Osteocyte (in vitro differentiated cells): ENCODE measurements at regions not wholly inside any gene's neighbourhood (a gene's known extent, or its start where the extent isn't known, plus 50 kb on each side); places are given as distances from the start of the nearest gene placed in this dataset.
A peak's percentile ranks its signal among the peaks of the same experiment; 100 is the strongest.

Experiments used
- DNase-seq: peaks from one replicate; pipeline ENCODE4 v3.0.0; 2021; ENCODE audit warnings: mixed read lengths; ENCODE audit not compliant: unreplicated experiment; ENCODE audit errors: extremely low spot score
- H3K27ac Mint-ChIP-seq: one replicate; pipeline ENCODE4 v1.8.0; 2021; ENCODE audit warnings: mild to moderate bottlenecking, mixed read lengths; ENCODE audit not compliant: unreplicated experiment
- H3K27me3 Mint-ChIP-seq: one replicate; pipeline ENCODE4 v1.8.0; 2021; ENCODE audit warnings: mixed read lengths; ENCODE audit not compliant: unreplicated experiment
- H3K36me3 Mint-ChIP-seq: one replicate; pipeline ENCODE4 v1.8.0; 2021; ENCODE audit warnings: mixed read lengths; ENCODE audit not compliant: unreplicated experiment
- H3K4me1 Mint-ChIP-seq: one replicate; pipeline ENCODE4 v1.8.0; 2021; ENCODE audit warnings: mixed read lengths; ENCODE audit not compliant: unreplicated experiment
- H3K4me3 Mint-ChIP-seq: one replicate; pipeline ENCODE4 v1.8.0; 2021; ENCODE audit warnings: mild to moderate bottlenecking, moderate library complexity, mixed read lengths; ENCODE audit not compliant: unreplicated experiment
- H3K9me3 Mint-ChIP-seq: one replicate; pipeline ENCODE4 v1.8.0; 2021; ENCODE audit warnings: mixed read lengths; ENCODE audit not compliant: unreplicated experiment
- TF ChIP-seq, protein P1 (sequence below): fragments of 200-600 bp; sonication (generic); IDR thresholded peaks from 2 replicates; pipeline ENCODE4 v1.5.0; 2021; ENCODE audit warnings: antibody characterized with exemption, mild to moderate bottlenecking, moderate library complexity

DNA sequence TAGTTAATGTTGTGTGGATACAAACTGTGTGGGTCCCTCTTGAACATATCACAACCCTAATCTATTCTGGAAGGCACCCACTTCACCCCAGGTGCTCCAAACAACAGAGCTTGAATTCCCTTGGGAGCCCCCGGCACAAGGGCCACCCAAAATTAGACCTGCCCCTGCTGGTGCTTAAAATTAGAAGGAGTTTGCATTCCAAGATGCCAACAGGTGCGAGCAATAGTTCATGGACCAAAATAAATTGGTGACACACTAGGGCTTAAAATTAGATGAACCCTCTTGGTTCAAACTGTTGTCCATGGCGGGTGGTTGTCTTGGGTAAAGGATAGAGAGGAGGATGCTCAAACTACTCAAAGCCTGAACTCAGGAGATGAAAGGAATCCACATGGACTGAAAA is 291.5 kb downstream of the MN1 start:
- TF ChIP-seq, protein P1, sequence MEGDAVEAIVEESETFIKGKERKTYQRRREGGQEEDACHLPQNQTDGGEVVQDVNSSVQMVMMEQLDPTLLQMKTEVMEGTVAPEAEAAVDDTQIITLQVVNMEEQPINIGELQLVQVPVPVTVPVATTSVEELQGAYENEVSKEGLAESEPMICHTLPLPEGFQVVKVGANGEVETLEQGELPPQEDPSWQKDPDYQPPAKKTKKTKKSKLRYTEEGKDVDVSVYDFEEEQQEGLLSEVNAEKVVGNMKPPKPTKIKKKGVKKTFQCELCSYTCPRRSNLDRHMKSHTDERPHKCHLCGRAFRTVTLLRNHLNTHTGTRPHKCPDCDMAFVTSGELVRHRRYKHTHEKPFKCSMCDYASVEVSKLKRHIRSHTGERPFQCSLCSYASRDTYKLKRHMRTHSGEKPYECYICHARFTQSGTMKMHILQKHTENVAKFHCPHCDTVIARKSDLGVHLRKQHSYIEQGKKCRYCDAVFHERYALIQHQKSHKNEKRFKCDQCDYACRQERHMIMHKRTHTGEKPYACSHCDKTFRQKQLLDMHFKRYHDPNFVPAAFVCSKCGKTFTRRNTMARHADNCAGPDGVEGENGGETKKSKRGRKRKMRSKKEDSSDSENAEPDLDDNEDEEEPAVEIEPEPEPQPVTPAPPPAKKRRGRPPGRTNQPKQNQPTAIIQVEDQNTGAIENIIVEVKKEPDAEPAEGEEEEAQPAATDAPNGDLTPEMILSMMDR = no peak
- Mint-ChIP-seq H3K27me3 (no peaks in the 10 kb centered on the region), H3K9me3 (no peaks in the 10 kb centered on the region), H3K36me3 (no peaks in the 10 kb centered on the region), H3K4me3 (no peak overlapping the region), H3K27ac (no peak overlapping the region), H3K4me1 (peaks cover 51% of the 10 kb centered on the region)
- DNase-seq = no peak

DNA sequence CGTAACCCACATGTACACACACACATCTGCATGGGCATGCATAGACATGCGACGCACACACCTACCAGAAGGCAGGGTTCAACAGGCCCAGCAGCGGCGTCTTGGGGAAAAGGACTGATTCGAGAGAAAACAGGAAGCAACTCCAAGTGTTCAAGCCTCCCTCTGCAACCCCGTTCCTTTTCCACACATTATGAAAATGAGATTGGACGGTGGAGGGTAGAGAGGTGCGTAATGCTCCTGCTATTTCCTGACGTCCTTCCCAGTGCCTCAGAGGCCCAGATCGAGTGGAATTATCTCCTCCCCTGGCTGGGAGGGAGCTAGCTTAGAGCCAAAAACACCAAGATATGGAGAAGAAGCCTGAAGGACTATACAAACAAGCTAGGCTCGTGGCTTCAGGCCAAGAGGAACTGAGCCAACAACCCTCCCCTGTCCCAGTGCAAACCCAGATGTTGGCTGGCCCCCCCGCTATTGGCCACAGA is 289.2 kb downstream of the MN1 start:
- no peaks in the 10 kb centered on the region for H3K9me3 Mint-ChIP-seq
- TF ChIP-seq, protein P1 = no peak
- DNase-seq = no peak
- H3K4me1 Mint-ChIP-seq = peaks cover 62% of the 10 kb centered on the region
- no peaks in the 10 kb centered on the region for H3K27me3 Mint-ChIP-seq
- H3K4me3 Mint-ChIP-seq = peak overlapping the region; percentile 38
- H3K36me3 Mint-ChIP-seq = no peaks in the 10 kb centered on the region
- H3K27ac Mint-ChIP-seq = peak overlapping the region; percentile 76

DNA sequence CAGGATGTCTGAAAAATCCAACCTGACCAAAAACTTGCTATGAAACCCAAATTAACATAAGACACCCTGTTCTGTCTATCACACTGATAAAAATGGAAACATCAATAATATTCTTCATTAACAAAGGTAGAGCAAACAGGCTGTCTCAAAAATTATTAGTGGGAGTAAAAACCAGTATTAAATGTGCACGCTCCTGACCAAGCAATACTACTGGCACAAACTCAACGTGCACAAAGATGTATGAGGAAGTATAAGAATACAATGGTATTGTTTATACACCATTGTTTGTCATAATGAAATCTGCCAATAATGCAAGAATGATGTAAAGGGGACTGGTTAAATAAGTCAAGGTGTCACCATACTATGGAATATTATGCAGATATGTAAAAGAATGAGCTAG is 288.5 kb downstream of the MN1 start:
- no peaks in the 10 kb centered on the region for H3K36me3 Mint-ChIP-seq
- DNase-seq = no peak
- no peaks in the 10 kb centered on the region for H3K27me3 Mint-ChIP-seq
- H3K27ac Mint-ChIP-seq = peak overlapping the region; percentile 76
- no peaks in the 10 kb centered on the region for H3K9me3 Mint-ChIP-seq
- peaks cover 64% of the 10 kb centered on the region for H3K4me1 Mint-ChIP-seq
- TF ChIP-seq, protein P1 = no peak
- no peak overlapping the region for H3K4me3 Mint-ChIP-seq

DNA sequence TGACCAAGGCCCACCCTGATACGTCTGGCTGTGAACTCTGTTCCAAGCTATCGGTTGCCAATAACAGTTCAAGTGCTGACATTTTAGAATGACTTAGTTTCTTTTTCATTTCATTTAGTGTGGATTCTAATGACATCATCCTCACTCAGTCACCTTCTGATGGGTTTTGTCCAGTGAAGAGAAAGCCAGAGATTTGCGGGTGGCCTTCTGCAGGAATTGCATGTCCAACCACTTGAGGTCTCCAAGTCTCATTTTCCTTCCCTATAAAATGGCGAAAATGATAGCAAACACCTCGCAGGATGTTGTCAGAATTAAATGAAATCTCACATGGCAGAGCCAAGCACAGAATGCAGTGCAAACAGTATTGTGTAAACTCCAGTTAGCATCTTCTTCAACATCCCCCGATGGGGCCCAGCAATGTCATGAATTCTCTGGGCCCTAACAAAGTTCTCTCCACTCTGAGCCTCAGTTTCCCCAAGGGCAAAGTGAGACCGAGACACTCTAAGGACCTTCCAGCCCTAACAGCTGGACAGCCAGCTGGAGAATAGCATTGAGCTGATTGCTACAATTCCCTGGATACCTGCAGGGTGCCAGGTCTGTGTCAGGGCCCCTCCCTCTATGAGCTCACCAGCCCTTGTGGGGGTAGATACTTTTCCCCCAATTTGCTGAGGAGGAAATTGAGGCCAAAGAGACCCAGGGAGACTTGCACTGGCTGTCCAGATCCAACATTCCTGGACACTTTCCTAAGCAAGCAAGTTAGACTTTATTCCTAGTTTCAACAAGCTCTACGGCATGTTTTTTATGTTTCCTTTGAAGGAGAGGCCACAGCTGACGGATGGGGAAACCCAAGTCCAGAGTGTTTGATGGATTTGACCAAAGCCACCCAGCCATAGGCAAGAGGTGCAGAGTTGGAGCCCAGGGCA is 286.7 kb downstream of the MN1 start:
- Mint-ChIP-seq H3K36me3 (no peaks in the 10 kb centered on the region), H3K4me3 (no peak overlapping the region), H3K27me3 (no peaks in the 10 kb centered on the region), H3K4me1 (peaks cover 70% of the 10 kb centered on the region), H3K9me3 (no peaks in the 10 kb centered on the region), H3K27ac (peak overlapping the region; percentile 66)
- no peak for DNase-seq
- TF ChIP-seq, protein P1 = no peak

DNA sequence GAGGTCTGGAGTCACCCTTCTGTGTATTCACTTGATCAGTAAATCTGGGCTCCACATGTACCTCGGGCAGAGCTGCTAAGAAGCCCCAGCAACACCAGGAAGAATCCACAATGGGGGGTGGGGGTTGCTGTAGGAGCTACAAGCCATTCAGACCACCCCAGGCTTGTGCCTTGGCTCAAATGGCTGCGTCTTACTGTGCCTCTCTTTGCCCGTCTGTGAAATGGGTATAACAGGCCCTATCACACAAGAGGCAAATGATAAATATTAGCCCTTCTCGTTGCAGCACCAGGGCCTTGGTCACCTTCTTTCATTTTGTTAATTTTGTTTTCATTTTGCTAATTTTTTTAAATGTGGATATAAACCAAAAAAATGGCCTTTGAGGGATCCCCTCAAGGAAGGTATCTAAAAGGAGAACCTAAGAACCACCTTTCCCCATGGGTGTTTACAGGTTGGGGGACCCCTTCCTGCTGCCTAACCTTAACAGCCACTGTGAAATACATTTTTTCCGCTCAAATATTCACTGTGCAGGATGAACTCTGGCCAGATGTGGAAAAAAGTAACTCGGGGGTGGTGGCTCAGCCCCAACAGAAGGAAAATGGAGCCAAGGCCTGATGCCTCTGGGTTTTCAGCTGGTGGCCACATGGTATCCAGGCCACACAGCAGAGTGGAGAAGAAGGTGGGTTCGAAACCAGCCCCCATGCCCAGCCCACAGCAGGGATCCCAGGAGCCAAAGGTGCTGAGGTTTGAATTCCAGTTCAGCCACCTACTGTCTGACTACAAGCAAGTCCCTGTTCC is 284.0 kb downstream of the MN1 start:
- H3K9me3 Mint-ChIP-seq = no peaks in the 10 kb centered on the region
- no peaks in the 10 kb centered on the region for H3K27me3 Mint-ChIP-seq
- H3K27ac Mint-ChIP-seq = no peak overlapping the region

More for the DNA sequence above, 284.0 kb downstream of the MN1 start:
- TF ChIP-seq, protein P1 = no peak
- no peak for DNase-seq
- H3K4me3 Mint-ChIP-seq = no peak overlapping the region
- peaks cover 50% of the 10 kb centered on the region for H3K4me1 Mint-ChIP-seq
- H3K36me3 Mint-ChIP-seq = no peaks in the 10 kb centered on the region
